Endothelial cell of umbilical vein (primary cell): ENCODE measurements at regions not wholly inside any gene's neighbourhood (a gene's known extent, or its start where the extent isn't known, plus 50 kb on each side); places are given as distances from the start of the nearest gene placed in this dataset.

ENCODE experiments used
- BruUV-seq: library from RNA; stranded (reverse); fragments of 400-500 nt; replicated peaks from 2 replicates; lab custom pipeline; 2021; lab: Mats Ljungman, UMichigan
- CTCF ChIA-PET: fragments of 300-600, 350-600 bp; sonication (Branson Sonifier 250); formaldehyde crosslinking; loops from one replicate; lab custom pipeline; 2021; ENCODE audit warnings: antibody characterized with exemption, inconsistent platforms; lab: Charles Lee
- POLR2A ChIA-PET: fragments of 300-600, 350-600 bp; sonication (Branson Sonifier 250); formaldehyde crosslinking; loops from one replicate; lab custom pipeline; 2021; ENCODE audit warnings: antibody characterized with exemption, inconsistent platforms; lab: Charles Lee
- DNase-seq: peaks from one replicate; pipeline ENCODE4 v3.0.0-alpha.2; 2011; ENCODE audit warnings: low read depth, low spot score
- FAIRE-seq: peaks from 2 replicates; lab custom pipeline; 2011; peaks lifted over from hg19 to GRCh38; lab: Jason Lieb, UNC
- H2AFZ ChIP-seq: 2 replicates; pipeline ENCODE4 v1.6.0; 2012; ENCODE audit warnings: low read depth, low read length, control low read depth, inconsistent platforms
- H3K27ac ChIP-seq: 2 replicates; pipeline ENCODE4 v1.5.1; 2011; ENCODE audit warnings: low read depth, mild to moderate bottlenecking, control low read depth, low read length, moderate library complexity; ENCODE audit not compliant: insufficient read depth
- H3K27me3 ChIP-seq, 2 experiments: 2 replicates each; pipeline versions ENCODE4 v1.6.0 to v1.6.1; 2011; ENCODE audit warnings: low read length in 2 of 2, mixed read lengths in 1 of 2; ENCODE audit not compliant: control insufficient read depth in 2 of 2, insufficient read depth in 2 of 2
- H3K36me3 ChIP-seq, 2 experiments: 2 replicates in 1 of 2; 3 replicates in 1 of 2; pipeline ENCODE4 v1.5.1; 2011; ENCODE audit warnings: low read length in 2 of 2, mild to moderate bottlenecking in 1 of 2, moderate library complexity in 1 of 2; ENCODE audit not compliant: control insufficient read depth in 2 of 2, insufficient read depth in 2 of 2; ENCODE audit errors: extremely low read depth in 1 of 2
- H3K4me1 ChIP-seq: 3 replicates; pipeline ENCODE4 v1.5.1; 2011; ENCODE audit warnings: mild to moderate bottlenecking, low read length; ENCODE audit not compliant: control insufficient read depth, insufficient read depth; ENCODE audit errors: extremely low read depth
- H3K4me2 ChIP-seq: 2 replicates; pipeline ENCODE4 v1.6.1; 2011; ENCODE audit warnings: low read length, control low read depth, mixed read lengths; ENCODE audit not compliant: insufficient read depth
- H3K4me3 ChIP-seq, 3 experiments: fragments of 200-600 bp in 1 of 3; sonication (generic), shearing (Covaris generic) in 1 of 3; replicated peaks in 1 of 3; 2 replicates each; pipeline ENCODE4 v1.5.1; 2011 to 2016; ENCODE audit warnings: control low read depth in 3 of 3, low read length in 3 of 3, mild to moderate bottlenecking in 2 of 3, inconsistent platforms in 1 of 3, low read depth in 1 of 3, moderate library complexity in 1 of 3; ENCODE audit not compliant: insufficient read depth in 1 of 3
- H3K79me2 ChIP-seq: 2 replicates; pipeline ENCODE4 v1.6.0; 2012; ENCODE audit warnings: low read length, inconsistent platforms; ENCODE audit not compliant: control insufficient read depth, insufficient read depth
- H3K9ac ChIP-seq: replicated peaks from 2 replicates; pipeline ENCODE3; 2011; ENCODE audit warnings: low read length, control low read depth; ENCODE audit not compliant: insufficient read depth; ENCODE audit errors: extremely low read depth
- H3K9me1 ChIP-seq: replicated peaks from 3 replicates; pipeline ENCODE4 v1.6.0; 2011; ENCODE audit warnings: mild to moderate bottlenecking, low read length; ENCODE audit not compliant: control insufficient read depth, insufficient read depth; ENCODE audit errors: extremely low read depth
- H3K9me3 ChIP-seq: replicated peaks from 2 replicates; pipeline ENCODE4 v1.5.1; 2012; ENCODE audit warnings: low read length, inconsistent platforms; ENCODE audit not compliant: control insufficient read depth, insufficient read depth
- H4K20me1 ChIP-seq: replicated peaks from 2 replicates; pipeline ENCODE3; 2011; ENCODE audit warnings: mild to moderate bottlenecking, low read length; ENCODE audit not compliant: control insufficient read depth, insufficient read depth; ENCODE audit errors: extremely low read depth
- EZH2 ChIP-seq: IDR thresholded peaks from 2 replicates; pipeline ENCODE4 v1.6.1; 2012; ENCODE audit warnings: borderline replicate concordance, low read depth, mild to moderate bottlenecking, moderate library complexity, low read length, inconsistent platforms; ENCODE audit not compliant: severe bottlenecking
- FOS ChIP-seq: IDR thresholded peaks from 2 replicates; pipeline ENCODE4 v1.6.1; 2011; ENCODE audit warnings: mild to moderate bottlenecking, low read length, moderate library complexity, borderline replicate concordance; ENCODE audit not compliant: insufficient read depth
- GATA2 ChIP-seq: IDR thresholded peaks from 2 replicates; pipeline ENCODE4 v1.7.0; 2011; ENCODE audit warnings: low read depth, mild to moderate bottlenecking, moderate library complexity, mixed read lengths, low read length; ENCODE audit not compliant: insufficient read length, insufficient read depth
- JUN ChIP-seq: IDR thresholded peaks from 2 replicates; pipeline ENCODE4 v1.6.1; 2011; ENCODE audit warnings: borderline replicate concordance, low read depth; ENCODE audit not compliant: insufficient read length, insufficient read depth
- MAX ChIP-seq: IDR thresholded peaks from 2 replicates; pipeline ENCODE4 v1.6.1; 2011; ENCODE audit not compliant: insufficient read depth, insufficient read length
- MYC ChIP-seq: IDR thresholded peaks from one replicate; pipeline ENCODE4 v1.6.1; 2011; ENCODE audit warnings: mild to moderate bottlenecking, low read depth, low read length
- POLR2A ChIP-seq: IDR thresholded peaks from 2 replicates; pipeline ENCODE4 v1.6.1; 2012; ENCODE audit warnings: low read depth, mild to moderate bottlenecking, control low read depth, low read length
- POLR2AphosphoS5 ChIP-seq: IDR thresholded peaks from 2 replicates; pipeline ENCODE4 v1.6.1; 2012; ENCODE audit warnings: low read depth, mild to moderate bottlenecking, control low read depth, low read length, moderate library complexity; ENCODE audit not compliant: insufficient read depth
- dilution Hi-C: fragments of 300-500 bp; cut with MboI; formaldehyde crosslinking; loops from one replicate; pipeline ENCODE4 v1.15.0; 2019; ENCODE audit warnings: low sequenced_read_pairs; ENCODE audit not compliant: extremely low pct_ligation_motif_present
- intact Hi-C: fragments of 100-400 bp; cut with micrococcal nuclease; formaldehyde crosslinking; loops from one replicate; pipeline ENCODE4 v1.10.0; 2022
- TF ChIP-seq, protein P1 (sequence below), 2 donors: IDR thresholded peaks; 1 replicate in 1 of 2; 2 replicates in 1 of 2; pipeline ENCODE4 v1.5.1; 2011; ENCODE audit warnings: low read length in 2 of 2, mild to moderate bottlenecking in 2 of 2, moderate library complexity in 2 of 2, control low read depth in 1 of 2, inconsistent platforms in 1 of 2, low read depth in 1 of 2; ENCODE audit not compliant: insufficient read depth in 1 of 2; ENCODE audit errors: extremely low read depth in 1 of 2

DNA sequence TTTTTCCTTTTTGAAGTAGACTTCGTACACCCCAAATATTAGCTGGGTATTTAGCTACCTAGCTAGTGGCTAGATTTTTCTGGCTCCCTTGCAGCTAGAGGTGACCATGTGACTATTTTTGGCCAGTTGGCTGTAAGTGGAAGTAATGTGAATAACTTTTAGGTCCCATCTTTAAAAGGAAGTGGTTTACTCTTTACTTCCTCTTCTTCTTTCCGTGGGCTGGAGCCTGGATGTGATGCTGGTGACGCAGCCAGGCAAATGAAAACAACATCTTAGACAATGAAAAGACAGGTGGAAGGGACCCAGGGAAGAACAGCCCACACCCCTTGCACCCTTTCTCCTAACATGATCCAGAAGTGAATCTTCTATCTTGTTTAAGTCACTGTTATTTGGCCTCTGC lies 245.5 kb downstream of the ATP23 start:
- Histone ChIP-seq H3K79me2 (no peaks in the 10 kb centered on the region), H3K4me1 (no peaks in the 10 kb centered on the region), H4K20me1 (no peaks in the 10 kb centered on the region), H3K36me3 (no peaks in the 10 kb centered on the region), H3K27ac (no peak overlapping the region), H3K4me3 (no peak overlapping the region), H3K4me2 (no peak overlapping the region), H3K9me1 (no peaks in the 10 kb centered on the region), H3K9me3 (no peaks in the 10 kb centered on the region), H3K27me3 (no peaks in the 10 kb centered on the region), H3K9ac (no peak overlapping the region), H2AFZ (no peak overlapping the region)
- no peak for TF ChIP-seq MAX
- TF ChIP-seq JUN, result no peak
- POLR2A ChIA-PET, result no interaction called here
- FAIRE-seq, result no peak
- DNase-seq, result no peak
- intact Hi-C loops (no loop called here), dilution Hi-C loops (no loop called here)
- BruUV-seq, result no TSS peak
- CTCF ChIA-PET, result interaction anchor here (0.6 kb wide), 1 partner anchor 32 kb away, joined by 3 read pairs; no protein-coding TSS in a partner anchor

DNA sequence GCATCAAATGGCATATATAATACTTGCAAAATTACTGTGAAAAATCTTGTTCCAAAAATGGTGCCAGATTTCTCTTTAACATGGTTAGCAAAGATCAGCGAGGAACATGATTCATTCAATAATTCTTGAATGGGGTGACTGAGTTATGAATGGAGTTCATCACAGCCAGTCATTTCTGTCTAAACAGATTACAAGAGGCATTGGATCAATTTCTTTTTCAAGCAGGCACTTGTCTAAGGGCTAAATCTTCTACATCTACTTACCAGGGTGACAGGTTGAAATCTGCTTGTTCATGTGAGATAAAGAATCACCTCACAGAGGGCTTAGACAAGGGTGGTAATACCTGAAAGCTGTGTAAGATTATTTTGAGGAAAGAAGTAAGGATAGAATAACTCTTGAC lies 247.7 kb downstream of the ATP23 start:
- no TSS peak for BruUV-seq
- intact Hi-C loops, result no loop called here
- Histone ChIP-seq H4K20me1 (no peaks in the 10 kb centered on the region), H3K4me2 (no peak overlapping the region), H3K79me2 (no peaks in the 10 kb centered on the region), H3K9ac (no peak overlapping the region), H3K9me1 (no peaks in the 10 kb centered on the region), H2AFZ (no peak overlapping the region), H3K4me3 (no peak overlapping the region), H3K4me1 (no peaks in the 10 kb centered on the region), H3K9me3 (no peaks in the 10 kb centered on the region), H3K36me3 (no peaks in the 10 kb centered on the region), H3K27ac (no peak overlapping the region), H3K27me3 (no peaks in the 10 kb centered on the region)
- DNase-seq (no peak), FAIRE-seq (no peak)
- TF ChIP-seq EZH2 (no peak), POLR2A (no peak), JUN (no peak), MAX (no peak), POLR2AphosphoS5 (no peak), MYC (no peak), FOS (no peak), GATA2 (no peak)
- TF ChIP-seq, protein P1, sequence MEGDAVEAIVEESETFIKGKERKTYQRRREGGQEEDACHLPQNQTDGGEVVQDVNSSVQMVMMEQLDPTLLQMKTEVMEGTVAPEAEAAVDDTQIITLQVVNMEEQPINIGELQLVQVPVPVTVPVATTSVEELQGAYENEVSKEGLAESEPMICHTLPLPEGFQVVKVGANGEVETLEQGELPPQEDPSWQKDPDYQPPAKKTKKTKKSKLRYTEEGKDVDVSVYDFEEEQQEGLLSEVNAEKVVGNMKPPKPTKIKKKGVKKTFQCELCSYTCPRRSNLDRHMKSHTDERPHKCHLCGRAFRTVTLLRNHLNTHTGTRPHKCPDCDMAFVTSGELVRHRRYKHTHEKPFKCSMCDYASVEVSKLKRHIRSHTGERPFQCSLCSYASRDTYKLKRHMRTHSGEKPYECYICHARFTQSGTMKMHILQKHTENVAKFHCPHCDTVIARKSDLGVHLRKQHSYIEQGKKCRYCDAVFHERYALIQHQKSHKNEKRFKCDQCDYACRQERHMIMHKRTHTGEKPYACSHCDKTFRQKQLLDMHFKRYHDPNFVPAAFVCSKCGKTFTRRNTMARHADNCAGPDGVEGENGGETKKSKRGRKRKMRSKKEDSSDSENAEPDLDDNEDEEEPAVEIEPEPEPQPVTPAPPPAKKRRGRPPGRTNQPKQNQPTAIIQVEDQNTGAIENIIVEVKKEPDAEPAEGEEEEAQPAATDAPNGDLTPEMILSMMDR (IDR thresholded peaks at IDR 0.05; ENCODE audit: extremely low read depth in 1 of 2, insufficient read depth in 1 of 2, low read depth in 1 of 2, low read length in 2 of 2), result no peak
- ChIA-PET POLR2A (no interaction called here), CTCF (interaction anchor here (1.2 kb wide), 1 partner anchor 15 kb away, joined by 3 read pairs; no protein-coding TSS in a partner anchor)
- dilution Hi-C loops, result no loop called here
